ENCODE measurements at regions not wholly inside any gene's neighbourhood (a gene's known extent, or its start where the extent isn't known, plus 50 kb on each side); places are given as distances from the start of the nearest gene placed in this dataset.
A peak's percentile ranks its signal among the peaks of the same experiment; 100 is the strongest.

- peak; percentile 20 for DNase-seq (ENCODE audit: low read depth)
Observed at GRCh38 chr12:114976959-114977358, 293.0 kb upstream of the TBX3 start.

GRCh38 chr12:114976372-114976771 lies 292.4 kb upstream of the TBX3 start:
- no peak for DNase-seq (ENCODE audit: low read depth)

GRCh38 chr12:114975640-114976310 lies 291.8 kb upstream of the TBX3 start:
- no peak for DNase-seq (ENCODE audit: low read depth)

GRCh38 chr12:114974826-114975639 lies 291.1 kb upstream of the TBX3 start:
- DNase-seq (ENCODE audit: low read depth), result no peak

GRCh38 chr12:114974333-114974732 lies 290.4 kb upstream of the TBX3 start:
- DNase-seq (ENCODE audit: low read depth), result no peak

- DNase-seq (ENCODE audit: low read depth), result no peak
Observed at GRCh38 chr12:114968727-114969126, 284.8 kb upstream of the TBX3 start.

- DNase-seq (ENCODE audit: low read depth), result no peak
Observed at GRCh38 chr12:114967151-114967550, 283.2 kb upstream of the TBX3 start.

- DNase-seq (ENCODE audit: low read depth), result no peak
Observed at GRCh38 chr12:114964841-114965240, 280.9 kb upstream of the TBX3 start.

- no peak for DNase-seq (ENCODE audit: low read depth)
Observed at GRCh38 chr12:114963846-114964245, 279.9 kb upstream of the TBX3 start.

GRCh38 chr12:114961491-114961890 lies 277.5 kb upstream of the TBX3 start:
- no peak for DNase-seq (ENCODE audit: low read depth)

GRCh38 chr12:114958538-114958937 lies 274.6 kb upstream of the TBX3 start:
- DNase-seq (ENCODE audit: low read depth), result no peak

- no peak for DNase-seq (ENCODE audit: low read depth)
Observed at GRCh38 chr12:114957225-114957624, 273.2 kb upstream of the TBX3 start.

GRCh38 chr12:114955414-114956014 lies 271.5 kb upstream of the TBX3 start:
- DNase-seq (ENCODE audit: low read depth), result no peak

GRCh38 chr12:114954511-114955055 lies 270.6 kb upstream of the TBX3 start:
- no peak for DNase-seq (ENCODE audit: low read depth)

GRCh38 chr12:114952573-114953271 lies 268.7 kb upstream of the TBX3 start:
- DNase-seq (ENCODE audit: low read depth), result no peak

GRCh38 chr12:114949058-114949820 lies 265.3 kb upstream of the TBX3 start:
- DNase-seq (ENCODE audit: low read depth), result no peak

- DNase-seq (ENCODE audit: low read depth), result no peak
Observed at GRCh38 chr12:114945351-114945750, 261.4 kb upstream of the TBX3 start.

- DNase-seq (ENCODE audit: low read depth), result no peak
Observed at GRCh38 chr12:114944736-114945135, 260.8 kb upstream of the TBX3 start.

- no peak for DNase-seq (ENCODE audit: low read depth)
Observed at GRCh38 chr12:114943601-114944000, 259.6 kb upstream of the TBX3 start.

GRCh38 chr12:114938487-114939210 lies 254.7 kb upstream of the TBX3 start:
- no peak for DNase-seq (ENCODE audit: low read depth)

All from non-pigmented ciliary epithelial cell (primary cell).